Loucy (cell line): ENCODE measurements at regions not wholly inside any gene's neighbourhood (a gene's known extent, or its start where the extent isn't known, plus 50 kb on each side); places are given as distances from the start of the nearest gene placed in this dataset.

ENCODE experiments used
- H2AFZ ChIP-seq: fragments of 200-600 bp; sonication (generic); 2 replicates; pipeline ENCODE4 v1.6.0; 2016; ENCODE audit warnings: antibody characterized with exemption, mild to moderate bottlenecking, low read length, moderate library complexity
- H3F3A ChIP-seq: fragments of 200-600 bp; 2 replicates; pipeline ENCODE4 v1.6.0; 2016; ENCODE audit warnings: antibody characterized with exemption, low read depth, mild to moderate bottlenecking
- H3K27me3 ChIP-seq: fragments of 200-600 bp; sonication (generic); 2 replicates; pipeline ENCODE4 v1.6.1; 2014; ENCODE audit warnings: low read length, mild to moderate bottlenecking; ENCODE audit not compliant: insufficient read depth, poor library complexity, severe bottlenecking
- H3K36me3 ChIP-seq: fragments of 200-600 bp; sonication (generic); 2 replicates; pipeline ENCODE4 v1.6.1; 2016; ENCODE audit warnings: low read length; ENCODE audit not compliant: insufficient read depth
- H3K4me1 ChIP-seq: fragments of 200-600 bp; sonication (generic); 2 replicates; pipeline ENCODE4 v1.5.1; 2014; ENCODE audit warnings: low read length, mild to moderate bottlenecking; ENCODE audit not compliant: insufficient read depth, poor library complexity, severe bottlenecking
- H3K4me2 ChIP-seq: fragments of 200-600 bp; sonication (generic); 2 replicates; pipeline ENCODE4 v1.6.0; 2014; ENCODE audit warnings: antibody characterized with exemption, low read length, low read depth, mild to moderate bottlenecking; ENCODE audit not compliant: poor library complexity, severe bottlenecking
- H3K4me3 ChIP-seq: fragments of 200-600 bp; sonication (generic); 2 replicates; pipeline ENCODE4 v1.5.1; 2014; ENCODE audit warnings: low read length, mild to moderate bottlenecking, mixed read lengths; ENCODE audit not compliant: poor library complexity, severe bottlenecking
- H3K79me2 ChIP-seq: fragments of 200-600 bp; sonication (generic); 2 replicates; pipeline ENCODE4 v1.6.1; 2014; ENCODE audit warnings: low read length; ENCODE audit not compliant: insufficient read depth
- H3K9ac ChIP-seq: fragments of 200-600 bp; sonication (generic); 2 replicates; pipeline ENCODE4 v1.6.0; 2014; ENCODE audit warnings: mild to moderate bottlenecking, low read depth, low read length, moderate library complexity; ENCODE audit not compliant: poor library complexity, severe bottlenecking
- H3K9me2 ChIP-seq: fragments of 200-600 bp; sonication (generic); replicated peaks from 2 replicates; pipeline ENCODE4 v1.6.1; 2016; ENCODE audit warnings: low read depth, low read length, mixed read lengths
- H3K9me3 ChIP-seq: fragments of 200-600 bp; sonication (generic); 2 replicates; pipeline ENCODE4 v1.6.1; 2014; ENCODE audit warnings: mild to moderate bottlenecking, antibody characterized with exemption, low read length, low read depth; ENCODE audit not compliant: insufficient read depth
- H4K20me1 ChIP-seq: fragments of 200-600 bp; sonication (generic); 2 replicates; pipeline ENCODE4 v1.6.0; 2014; ENCODE audit warnings: antibody characterized with exemption, low read length, mild to moderate bottlenecking; ENCODE audit not compliant: insufficient read depth, poor library complexity, severe bottlenecking
- CTCF ChIP-seq: fragments of 200-600 bp; sonication (generic); conservative IDR thresholded peaks from 2 replicates; pipeline ENCODE4 v1.5.1; 2014; ENCODE audit warnings: mild to moderate bottlenecking, antibody characterized with exemption, low read length
- EZH2phosphoT487 ChIP-seq: fragments of 200-600 bp; IDR thresholded peaks from 2 replicates; pipeline ENCODE4 v1.6.1; 2018; ENCODE audit warnings: antibody characterized with exemption, mild to moderate bottlenecking, moderate library complexity, borderline replicate concordance

GRCh38 chr12:13316587-13317246 lies 120.2 kb downstream of the EMP1 start:
- H4K20me1 ChIP-seq = no peaks in the 10 kb centered on the region
- H3K4me2 ChIP-seq = no peak overlapping the region
- H3K9me3 ChIP-seq = peaks cover 9% of the 10 kb centered on the region; the same call in 1 of the 2 replicates
- H3K9ac ChIP-seq = no peak overlapping the region
- H3K27me3 ChIP-seq = no peaks in the 10 kb centered on the region
- no peaks in the 10 kb centered on the region for H3F3A ChIP-seq
- no peaks in the 10 kb centered on the region for H3K9me2 ChIP-seq
- no peaks in the 10 kb centered on the region for H3K36me3 ChIP-seq
- TF ChIP-seq CTCF = no peak
- no peak for TF ChIP-seq EZH2phosphoT487
- no peaks in the 10 kb centered on the region for H3K4me1 ChIP-seq
- no peak overlapping the region for H3K4me3 ChIP-seq
- no peaks in the 10 kb centered on the region for H3K79me2 ChIP-seq
- no peak overlapping the region for H2AFZ ChIP-seq

DNA sequence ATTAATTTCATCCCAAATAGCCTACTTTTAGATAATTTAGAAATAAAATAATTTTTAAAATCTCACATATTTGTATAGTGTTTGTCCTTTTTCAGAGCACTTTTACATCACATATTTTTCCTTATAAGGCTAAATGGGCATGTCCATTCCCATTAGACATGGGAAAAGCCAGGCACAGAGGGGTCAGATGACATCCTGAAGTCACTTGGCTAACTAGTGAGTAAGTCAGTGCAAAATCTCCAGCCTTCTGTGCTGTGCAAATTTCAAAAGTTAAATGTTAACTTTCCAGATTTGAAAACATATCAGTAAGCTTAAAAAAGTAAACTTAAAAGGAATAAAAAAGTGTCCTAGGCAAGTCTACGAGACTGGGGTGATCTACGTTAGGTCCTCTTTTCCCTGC lies 117.4 kb downstream of the EMP1 start:
- no peaks in the 10 kb centered on the region for H3K27me3 ChIP-seq
- H3K36me3 ChIP-seq = no peaks in the 10 kb centered on the region
- H2AFZ ChIP-seq = no peak overlapping the region
- no peak for TF ChIP-seq EZH2phosphoT487
- no peak for TF ChIP-seq CTCF
- no peaks in the 10 kb centered on the region for H3K9me2 ChIP-seq
- H3K9ac ChIP-seq = no peak overlapping the region
- no peaks in the 10 kb centered on the region for H3K79me2 ChIP-seq
- no peaks in the 10 kb centered on the region for H3F3A ChIP-seq
- peaks cover 9% of the 10 kb centered on the region; the same call in 1 of the 2 replicates for H3K9me3 ChIP-seq
- H4K20me1 ChIP-seq = no peaks in the 10 kb centered on the region
- no peak overlapping the region for H3K4me3 ChIP-seq
- H3K4me2 ChIP-seq = no peak overlapping the region
- H3K4me1 ChIP-seq = no peaks in the 10 kb centered on the region

- Histone ChIP-seq H3K36me3 (no peaks in the 10 kb centered on the region), H4K20me1 (no peaks in the 10 kb centered on the region), H2AFZ (no peak overlapping the region), H3K4me3 (no peak overlapping the region), H3K27me3 (no peaks in the 10 kb centered on the region), H3K4me1 (no peaks in the 10 kb centered on the region), H3K9me2 (no peaks in the 10 kb centered on the region), H3K9ac (no peak overlapping the region), H3K4me2 (no peak overlapping the region), H3F3A (no peaks in the 10 kb centered on the region), H3K9me3 (peaks cover 2% of the 10 kb centered on the region; the same call in 1 of the 2 replicates), H3K79me2 (no peaks in the 10 kb centered on the region)
- TF ChIP-seq CTCF = no peak
These were observed 115.0 kb downstream of the EMP1 start for GRCh38 chr12:13311551-13311950.
